AG10803 (cell line): ENCODE measurements at regions not wholly inside any gene's neighbourhood (a gene's known extent, or its start where the extent isn't known, plus 50 kb on each side); places are given as distances from the start of the nearest gene placed in this dataset.
A peak's percentile ranks its signal among the peaks of the same experiment; 100 is the strongest.
"Not testable (repeated sequence)": the region's sequence is repeated elsewhere in the genome, so short reads cannot be mapped to it uniquely, and the experiment has no call there.

ENCODE experiments used
- DNase-seq: peaks from one replicate; pipeline ENCODE4 v3.0.0; 2010; ENCODE audit warnings: low read depth
- H3K4me3 ChIP-seq: 2 replicates; pipeline ENCODE4 v1.5.1; 2011; ENCODE audit warnings: mild to moderate bottlenecking, low read length, control low read depth
- TF ChIP-seq, protein P1 (sequence below): conservative IDR thresholded peaks from 2 replicates; pipeline ENCODE4 v1.5.1; 2011; ENCODE audit warnings: mild to moderate bottlenecking, low read length, control low read depth, inconsistent platforms

DNA sequence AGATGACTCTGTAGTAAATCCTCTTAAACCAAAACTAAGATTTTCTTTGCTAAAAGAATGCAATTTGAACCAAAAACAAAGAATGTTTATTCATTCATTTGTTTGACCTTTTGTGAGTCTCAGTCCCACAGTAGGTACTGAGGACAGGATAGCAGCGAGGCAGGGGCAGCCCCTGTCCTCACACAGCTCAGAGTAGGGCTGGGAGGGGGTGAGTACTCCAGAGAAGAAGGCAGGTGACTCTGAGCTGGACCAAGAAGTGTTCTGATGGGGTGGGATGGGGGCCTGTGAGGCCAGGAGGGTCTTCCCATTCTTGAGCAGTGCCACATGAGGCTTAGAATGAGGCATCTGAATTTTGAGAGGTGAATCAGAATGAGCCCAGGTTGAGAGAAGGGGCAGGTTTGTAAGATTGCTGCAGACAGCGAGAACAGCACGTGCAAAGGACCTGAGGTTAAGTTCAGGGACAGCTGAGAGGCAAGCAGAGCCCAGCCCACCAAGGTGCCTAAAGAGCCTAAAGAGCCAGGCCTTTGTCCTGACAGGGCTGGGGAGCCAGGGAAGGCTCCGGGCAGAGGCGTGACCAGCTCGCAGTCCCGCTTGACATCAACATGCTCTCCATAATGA lies 56.9 kb upstream of the CHST15 start:
- DNase-seq = no peak
- TF ChIP-seq, protein P1, sequence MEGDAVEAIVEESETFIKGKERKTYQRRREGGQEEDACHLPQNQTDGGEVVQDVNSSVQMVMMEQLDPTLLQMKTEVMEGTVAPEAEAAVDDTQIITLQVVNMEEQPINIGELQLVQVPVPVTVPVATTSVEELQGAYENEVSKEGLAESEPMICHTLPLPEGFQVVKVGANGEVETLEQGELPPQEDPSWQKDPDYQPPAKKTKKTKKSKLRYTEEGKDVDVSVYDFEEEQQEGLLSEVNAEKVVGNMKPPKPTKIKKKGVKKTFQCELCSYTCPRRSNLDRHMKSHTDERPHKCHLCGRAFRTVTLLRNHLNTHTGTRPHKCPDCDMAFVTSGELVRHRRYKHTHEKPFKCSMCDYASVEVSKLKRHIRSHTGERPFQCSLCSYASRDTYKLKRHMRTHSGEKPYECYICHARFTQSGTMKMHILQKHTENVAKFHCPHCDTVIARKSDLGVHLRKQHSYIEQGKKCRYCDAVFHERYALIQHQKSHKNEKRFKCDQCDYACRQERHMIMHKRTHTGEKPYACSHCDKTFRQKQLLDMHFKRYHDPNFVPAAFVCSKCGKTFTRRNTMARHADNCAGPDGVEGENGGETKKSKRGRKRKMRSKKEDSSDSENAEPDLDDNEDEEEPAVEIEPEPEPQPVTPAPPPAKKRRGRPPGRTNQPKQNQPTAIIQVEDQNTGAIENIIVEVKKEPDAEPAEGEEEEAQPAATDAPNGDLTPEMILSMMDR = no peak
- no peak overlapping the region for H3K4me3 ChIP-seq

DNA sequence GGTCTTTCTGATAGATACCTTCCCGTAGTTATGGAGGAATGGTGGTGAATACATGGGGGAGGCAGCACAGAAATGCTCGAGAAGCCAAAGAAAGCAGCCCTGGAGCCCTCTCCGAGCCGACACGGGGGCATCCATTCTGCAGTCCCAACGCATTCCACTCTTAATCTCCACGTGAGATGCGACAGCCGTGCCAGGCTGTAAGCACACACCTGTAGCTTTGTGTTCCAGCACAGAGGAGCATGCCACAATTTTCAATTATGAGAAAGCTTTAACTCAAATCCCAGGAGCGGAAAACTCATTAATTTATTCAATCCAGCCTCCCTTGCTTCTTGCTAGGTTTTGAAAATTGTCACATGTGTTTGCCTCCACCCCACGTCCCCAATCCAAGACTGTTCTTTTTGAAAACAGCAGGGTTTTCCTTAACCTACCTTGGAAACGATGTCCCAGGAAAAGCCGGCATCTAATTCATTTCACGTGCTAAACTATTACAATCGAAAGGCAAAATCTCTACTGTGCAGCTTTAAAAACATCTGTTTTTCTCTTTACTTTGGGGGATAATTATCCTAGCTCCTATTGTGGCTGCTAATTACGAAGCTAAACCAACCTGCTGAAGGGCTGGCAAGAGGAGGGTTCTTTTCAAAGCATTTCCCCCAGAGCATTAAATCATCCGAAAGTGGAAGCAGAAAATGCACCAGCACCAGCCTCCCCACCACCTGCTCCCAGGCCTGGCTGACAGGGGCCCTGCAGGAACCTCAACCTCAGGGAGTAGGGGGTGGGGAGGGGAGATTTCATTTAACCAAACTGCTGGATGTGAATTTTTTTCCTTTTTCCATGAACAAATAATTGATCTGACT lies 56.0 kb upstream of the CHST15 start:
- TF ChIP-seq, protein P1 = no peak
- H3K4me3 ChIP-seq = no peak overlapping the region
- DNase-seq = no peak

DNA sequence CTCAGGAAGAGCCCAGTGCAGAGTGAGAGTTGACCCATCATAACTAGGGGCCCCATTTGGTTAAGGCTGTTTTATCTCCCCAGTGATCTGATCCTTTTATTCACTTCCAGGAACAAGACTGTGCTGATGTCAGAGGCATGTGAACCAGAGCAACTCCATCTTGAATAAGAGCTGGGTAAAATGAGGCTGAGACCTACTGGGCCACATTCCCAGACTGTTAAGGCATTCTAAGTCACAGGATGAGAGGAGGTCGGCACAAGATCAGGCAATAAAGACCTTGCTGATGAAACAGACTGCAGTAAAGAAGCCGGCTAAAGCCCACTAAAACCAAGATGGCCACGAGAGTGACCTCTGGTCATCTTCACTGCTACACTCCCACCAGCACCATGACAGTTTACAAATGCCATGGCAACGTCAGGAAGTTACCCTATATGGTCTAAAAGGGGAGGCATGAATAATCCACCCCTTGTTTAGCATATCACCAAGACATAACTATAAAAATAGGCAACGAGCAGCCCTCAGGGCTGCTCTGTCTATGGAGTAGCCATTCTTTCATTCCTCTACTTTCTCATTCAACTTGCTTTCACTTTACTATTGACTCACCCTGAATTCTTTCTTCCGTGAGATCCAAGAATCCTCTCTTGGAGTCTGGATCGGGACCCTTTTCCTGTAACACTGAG lies 55.3 kb upstream of the CHST15 start:
- not testable (repeated sequence) for DNase-seq, H3K4me3 ChIP-seq

DNA sequence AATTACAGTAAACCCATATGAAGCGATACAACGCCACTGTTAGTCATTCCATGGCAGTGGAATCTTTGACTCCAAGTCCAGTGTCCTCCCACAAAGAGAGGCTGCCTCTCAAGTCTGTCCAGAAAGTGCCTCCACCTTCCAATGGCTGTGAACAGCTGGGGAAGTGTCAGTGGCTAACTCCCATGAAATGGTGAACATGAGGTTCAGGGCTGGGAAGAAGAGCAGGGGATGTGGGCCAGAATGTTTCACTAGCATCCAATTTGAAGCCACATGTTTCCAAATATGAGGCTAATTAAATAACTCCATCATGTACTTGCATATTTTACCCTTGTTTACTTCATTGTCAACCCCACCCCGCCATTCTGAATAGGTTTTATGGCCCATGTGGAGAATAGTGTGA lies 53.1 kb upstream of the CHST15 start:
- peak; percentile 20 for DNase-seq

DNA sequence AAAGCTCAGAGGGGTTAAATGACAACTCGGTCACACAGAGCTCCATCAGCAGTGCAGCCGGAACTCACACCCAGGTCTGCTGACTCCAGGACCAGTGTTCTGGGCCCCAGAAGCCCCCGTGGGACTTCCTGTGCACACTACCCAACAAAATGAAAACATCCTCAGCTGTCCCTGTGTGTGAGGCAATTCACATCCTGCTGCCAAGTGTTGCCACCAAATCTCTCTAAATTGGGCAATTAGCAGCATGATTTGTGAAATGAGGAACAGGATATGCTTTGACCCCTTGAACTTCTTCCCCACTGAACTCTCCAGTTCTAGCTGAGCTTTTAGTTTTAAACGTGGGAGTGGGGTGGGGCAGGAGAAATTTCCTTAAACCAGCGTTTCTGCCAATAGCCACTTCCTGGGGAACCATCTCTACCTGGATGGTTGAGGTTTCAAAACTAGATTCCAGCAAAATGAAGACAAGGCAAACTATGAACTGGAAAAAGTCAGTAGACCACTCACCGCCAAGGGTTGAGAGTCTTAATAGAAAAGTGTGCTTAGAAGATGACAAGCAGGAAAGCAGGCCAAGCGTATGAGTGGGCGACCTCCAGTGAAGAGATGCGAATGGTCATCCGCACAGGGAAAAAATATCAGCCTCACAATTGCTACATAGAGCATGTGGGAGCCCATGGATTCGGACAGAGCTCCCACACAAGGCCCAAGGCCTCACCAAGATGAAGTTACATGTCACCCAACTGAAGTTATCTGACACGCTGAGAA lies 51.9 kb upstream of the CHST15 start:
- TF ChIP-seq, protein P1 = no peak
- no peak overlapping the region for H3K4me3 ChIP-seq
- peak; percentile 63 for DNase-seq

More for the DNA sequence above, 53.1 kb upstream of the CHST15 start:
- no peak overlapping the region for H3K4me3 ChIP-seq
- TF ChIP-seq, protein P1 = no peak

DNA sequence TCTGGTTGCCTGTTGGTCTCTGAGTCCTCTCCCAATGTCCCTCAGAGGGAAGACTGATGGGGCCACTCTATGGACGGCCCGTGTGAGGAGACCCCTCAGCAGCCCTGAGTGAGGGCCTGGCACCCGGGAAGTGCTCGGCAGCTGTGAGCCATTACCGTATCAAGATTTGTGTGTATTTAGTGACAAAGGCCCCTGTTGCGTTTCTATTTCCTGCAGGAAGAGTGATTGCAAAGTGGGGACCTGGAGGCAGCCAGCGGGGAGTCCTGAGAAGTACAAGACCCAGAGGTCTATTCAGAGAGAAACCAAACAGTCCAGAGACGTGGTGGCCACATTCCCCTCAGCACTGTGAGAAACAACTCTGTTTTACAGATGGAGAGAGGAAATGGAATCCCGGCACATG lies 51.1 kb upstream of the CHST15 start:
- DNase-seq = no peak
- TF ChIP-seq, protein P1 = no peak
- no peak overlapping the region for H3K4me3 ChIP-seq

DNA sequence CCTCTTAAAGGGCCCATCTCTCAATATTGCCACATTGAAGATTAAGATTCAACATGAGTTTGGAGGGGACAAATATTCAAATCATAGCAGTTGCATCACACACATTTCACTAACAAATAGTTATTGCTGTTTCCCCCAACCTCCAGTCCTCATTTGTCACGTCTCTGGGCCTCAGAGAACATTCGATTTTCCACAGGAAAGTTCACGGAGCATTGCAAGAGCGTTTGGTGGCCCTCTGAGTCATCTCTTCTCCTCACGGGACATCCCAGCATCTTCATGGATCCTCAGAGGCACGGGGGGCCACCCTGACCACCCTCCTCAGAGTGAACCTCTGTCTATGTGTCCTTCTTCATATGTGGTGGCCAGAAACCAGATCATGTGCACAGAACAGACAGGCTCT lies 50.3 kb upstream of the CHST15 start:
- no peak for DNase-seq
- H3K4me3 ChIP-seq = no peak overlapping the region
- TF ChIP-seq, protein P1 = no peak
